Activated CD8-positive, alpha-beta memory T cell treated with anti-CD3 and anti-CD28 coated beads for 1 hour (primary cell): ENCODE measurements at regions not wholly inside any gene's neighbourhood (a gene's known extent, or its start where the extent isn't known, plus 50 kb on each side); places are given as distances from the start of the nearest gene placed in this dataset.
"Not testable (repeated sequence)": the region's sequence is repeated elsewhere in the genome, so short reads cannot be mapped to it uniquely, and the experiment has no call there.

Source experiments
- DNase-seq, 2 donors: peaks; one replicate each; pipeline ENCODE4 v3.0.0-alpha.2; 2020; ENCODE audit warnings: low read depth in 1 of 2; ENCODE audit errors: extremely low read depth in 1 of 2

DNA sequence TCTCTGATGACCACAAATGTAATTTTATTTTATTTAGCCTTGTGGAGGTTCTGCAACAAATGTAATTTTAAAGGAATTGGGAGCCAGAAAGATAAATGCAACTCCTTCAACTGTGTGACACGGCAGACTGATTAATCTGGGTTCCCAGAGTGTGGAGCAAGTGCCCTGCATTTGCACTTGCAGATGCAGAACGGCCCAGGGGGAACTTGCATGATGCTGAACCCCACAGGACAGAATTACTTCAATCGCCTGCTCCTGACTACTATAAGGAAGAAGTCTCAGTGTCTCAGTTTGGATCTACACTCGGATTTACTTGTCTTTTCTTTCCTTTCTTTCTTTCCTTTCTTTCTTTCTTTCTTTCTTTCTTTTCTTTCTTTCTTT, 107.2 kb upstream of the ACBD5 start:
- DNase-seq = not testable (repeated sequence)

DNA sequence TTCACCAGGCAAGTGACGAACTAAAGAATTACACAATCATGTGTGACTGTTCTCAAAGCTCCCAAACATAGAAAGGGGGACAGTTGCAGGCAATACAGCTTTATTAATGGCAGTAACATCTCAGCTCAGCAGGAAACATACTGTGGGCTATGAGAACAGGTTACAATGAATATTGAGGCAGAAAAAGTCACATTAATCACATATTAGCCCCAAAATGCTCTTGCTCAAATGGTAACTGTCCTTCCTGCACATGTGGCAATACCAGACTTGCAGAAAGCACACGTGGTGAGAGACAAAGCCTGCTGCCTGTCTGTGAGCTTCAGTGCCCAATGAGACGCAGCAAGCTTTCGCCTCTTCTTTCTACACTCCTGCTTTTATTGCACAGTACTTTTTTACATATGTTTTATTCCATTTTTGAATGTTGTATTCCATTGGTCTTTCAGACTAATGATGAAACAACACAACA, 104.9 kb upstream of the ACBD5 start:
- DNase-seq = no peak

- DNase-seq = no peak
These were observed 104.2 kb upstream of the ACBD5 start for GRCh38 chr10:27344568-27345454.

DNA sequence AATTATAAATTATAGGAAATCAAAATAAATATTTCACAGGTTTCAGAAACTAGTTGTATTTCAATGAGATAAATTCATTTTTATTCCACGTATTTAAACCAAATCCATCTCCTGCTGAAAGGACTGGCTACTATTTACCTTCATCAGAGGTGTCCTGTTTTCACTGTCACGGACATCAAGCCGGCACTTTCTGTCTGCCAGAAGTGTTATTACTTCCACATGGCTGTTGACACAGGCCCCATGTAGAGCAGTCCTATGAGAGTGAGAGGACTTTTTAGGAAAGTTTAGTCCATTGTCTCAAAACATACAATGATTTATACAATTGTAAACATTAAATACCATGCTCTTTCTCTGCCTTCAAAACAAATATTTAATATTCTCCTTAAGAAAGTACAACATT, 100.4 kb upstream of the ACBD5 start:
- DNase-seq = no peak

DNA sequence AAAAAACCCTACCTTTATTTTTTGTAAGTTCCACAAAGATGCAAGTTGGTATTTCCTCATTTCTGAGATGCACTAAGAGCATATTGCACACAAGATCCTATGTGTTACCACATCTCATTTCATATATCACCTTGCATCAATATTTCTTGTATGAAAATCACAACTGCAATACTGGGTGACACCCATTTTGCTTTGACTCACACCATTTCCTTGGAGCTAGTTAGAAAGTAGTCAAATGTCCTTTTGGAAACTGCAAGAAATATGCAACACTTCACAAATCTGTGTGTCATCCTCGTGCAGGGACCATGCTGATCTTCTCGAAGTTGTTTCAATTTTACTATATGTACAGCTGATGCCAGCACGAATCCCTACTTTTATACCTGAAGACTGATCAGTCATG, 94.6 kb upstream of the ACBD5 start:
- DNase-seq = not testable (repeated sequence)

DNA sequence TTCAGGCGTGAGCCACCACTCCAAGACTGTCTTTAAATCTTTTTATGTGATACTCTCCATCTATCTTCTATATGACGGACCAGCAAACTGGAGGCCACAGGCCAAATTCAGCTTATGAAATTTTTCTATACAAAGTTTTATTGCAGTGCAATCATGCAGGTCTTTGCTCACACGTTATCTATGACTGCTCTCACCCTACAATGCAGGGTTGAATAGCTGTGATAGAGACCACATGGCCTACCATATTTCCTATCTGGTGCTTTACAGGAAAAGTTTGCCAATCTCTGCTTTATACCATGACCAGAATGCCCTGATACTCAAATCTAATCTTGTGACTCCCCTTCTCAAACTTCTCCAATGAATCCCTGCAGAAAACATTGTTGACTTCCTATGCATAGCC, 89.5 kb upstream of the ACBD5 start:
- DNase-seq = no peak

GRCh38 chr10:27328946-27329345, 88.3 kb upstream of the ACBD5 start:
- no peak for DNase-seq

DNA sequence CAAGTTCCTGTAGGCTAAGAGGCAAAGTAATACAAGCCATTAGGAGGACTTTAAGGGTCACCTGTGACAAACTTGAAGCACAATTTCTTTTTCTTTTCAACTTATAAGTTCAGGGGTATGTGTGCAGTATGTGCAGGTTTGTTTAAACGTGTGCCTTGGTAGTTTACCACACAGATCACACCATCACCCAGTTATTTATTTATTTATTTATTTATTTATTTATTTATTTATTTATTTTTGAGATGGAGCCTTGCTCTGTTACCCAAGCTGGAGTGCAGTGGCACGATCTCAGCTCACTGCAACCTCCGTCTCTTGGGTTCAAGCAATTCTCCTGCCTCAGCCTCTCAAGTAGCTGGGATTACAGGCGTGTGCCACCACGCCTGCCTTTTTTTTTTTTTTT, 86.2 kb upstream of the ACBD5 start:
- DNase-seq = not testable (repeated sequence)

GRCh38 chr10:27319752-27320431, 79.3 kb upstream of the ACBD5 start:
- DNase-seq = peak in 1 of 2 donors; percentile 1

GRCh38 chr10:27319139-27319538, 78.5 kb upstream of the ACBD5 start:
- not testable (repeated sequence) for DNase-seq

- DNase-seq = not testable (repeated sequence)
These were observed 74.5 kb upstream of the ACBD5 start for GRCh38 chr10:27315082-27315481.

- DNase-seq = not testable (repeated sequence)
These were observed 73.0 kb upstream of the ACBD5 start for GRCh38 chr10:27313586-27313985.

DNA sequence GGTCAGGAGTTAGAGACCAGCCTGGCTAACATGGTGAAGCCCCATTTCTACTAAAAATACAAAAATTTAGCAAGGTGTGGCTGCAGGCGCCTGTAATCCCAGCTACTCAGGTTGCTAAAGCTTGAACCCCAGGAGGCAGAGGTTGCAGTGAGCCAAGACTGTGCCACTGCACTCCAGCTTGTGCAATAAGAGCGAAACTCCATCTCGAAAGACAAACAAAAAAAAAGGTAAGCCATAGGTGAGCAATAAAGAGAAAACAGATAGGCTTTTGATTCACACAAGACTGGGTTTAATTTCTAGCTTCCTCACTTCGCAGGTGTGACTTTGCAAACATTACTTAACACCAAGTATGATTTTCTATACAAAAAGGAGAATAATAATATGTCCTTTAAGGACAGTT, 72.3 kb upstream of the ACBD5 start:
- DNase-seq = no peak

- DNase-seq = not testable (repeated sequence)
These were observed 71.2 kb upstream of the ACBD5 start for GRCh38 chr10:27311809-27312208.

DNA sequence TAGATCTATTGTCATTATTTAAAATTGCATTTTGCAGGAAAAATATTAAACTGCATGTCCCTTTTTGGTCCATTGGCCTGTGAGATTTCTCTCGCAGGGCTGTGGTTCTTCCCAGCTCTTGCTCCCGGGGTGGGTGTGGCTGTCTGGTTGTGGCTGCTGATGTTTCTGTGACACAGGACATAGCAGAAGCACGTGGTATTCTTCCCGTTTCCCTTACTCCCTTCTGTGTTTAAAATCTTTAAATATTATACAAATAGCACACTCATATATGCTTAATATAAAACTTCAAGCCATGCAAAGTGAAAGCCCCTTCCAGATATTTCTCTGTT, 57.9 kb upstream of the ACBD5 start:
- DNase-seq = not testable (repeated sequence)

- no peak for DNase-seq
These were observed 57.4 kb upstream of the ACBD5 start for GRCh38 chr10:27297844-27298521.

DNA sequence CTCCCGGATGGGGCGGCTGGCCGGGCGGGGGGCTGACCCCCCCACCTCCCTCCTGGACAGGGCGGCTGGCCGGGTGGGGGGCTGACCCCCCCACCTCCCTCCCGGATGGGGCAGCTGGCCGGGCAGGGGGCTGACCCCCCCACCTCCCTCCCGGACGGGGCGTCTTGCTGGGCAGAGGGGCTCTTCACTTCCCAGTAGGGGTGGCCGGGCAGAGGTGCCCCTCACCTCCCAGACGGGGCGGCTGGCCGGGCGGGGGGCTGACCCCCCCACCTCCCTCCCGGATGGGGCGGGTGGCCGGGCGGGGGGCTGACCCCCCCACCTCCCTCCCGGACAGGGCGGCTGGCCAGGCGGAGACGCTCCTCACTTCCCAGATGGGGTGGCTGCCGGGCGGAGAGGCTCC, 55.7 kb upstream of the ACBD5 start:
- not testable (repeated sequence) for DNase-seq

GRCh38 chr10:27291253-27291895, 50.8 kb upstream of the ACBD5 start:
- DNase-seq = not testable (repeated sequence)
